Activated CD4-positive, alpha-beta T cell treated with anti-CD3 and anti-CD28 coated beads, Interleukin-2, amount 50 U/mL, for 4 hours (primary cell): ENCODE measurements at regions not wholly inside any gene's neighbourhood (a gene's known extent, or its start where the extent isn't known, plus 50 kb on each side); places are given as distances from the start of the nearest gene placed in this dataset.
A peak's percentile ranks its signal among the peaks of the same experiment; 100 is the strongest.
"Not testable (repeated sequence)": the region's sequence is repeated elsewhere in the genome, so short reads cannot be mapped to it uniquely, and the experiment has no call there.

ENCODE experiments used
- DNase-seq, 2 experiments: peaks; one replicate each; pipeline ENCODE4 v3.0.0-alpha.2; 2020

- DNase-seq, result no peak
Observed at GRCh38 chr1:172717722-172718465, 59.0 kb downstream of the FASLG start.

GRCh38 chr1:172719066-172719627 lies 60.2 kb downstream of the FASLG start:
- DNase-seq, result no peak

- no peak for DNase-seq
Observed at GRCh38 chr1:172719694-172720138, 60.8 kb downstream of the FASLG start.

GRCh38 chr1:172720339-172720738 lies 61.4 kb downstream of the FASLG start:
- no peak for DNase-seq

DNA sequence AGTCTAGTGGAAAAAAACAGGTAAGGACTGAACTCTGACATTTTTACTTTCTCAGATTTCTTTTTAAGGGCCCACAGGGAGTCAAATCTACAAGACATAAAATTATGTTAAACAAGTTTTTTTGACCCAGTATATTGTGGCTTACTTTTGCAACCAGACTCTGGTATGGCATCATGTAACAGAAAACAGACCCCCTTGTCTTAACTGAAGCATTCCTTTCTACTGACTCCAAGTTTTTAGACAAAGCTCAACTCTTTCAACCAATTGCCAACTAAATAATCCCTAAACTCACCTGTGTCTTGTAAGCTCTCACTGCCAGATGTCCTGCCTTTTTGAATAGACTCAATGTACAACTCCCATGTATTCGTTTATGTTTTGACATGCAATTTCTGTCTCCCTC lies 64.3 kb downstream of the FASLG start:
- no peak for DNase-seq

- no peak for DNase-seq
Observed at GRCh38 chr1:172724232-172724631, 65.3 kb downstream of the FASLG start.

- DNase-seq, result no peak
Observed at GRCh38 chr1:172724765-172725613, 66.1 kb downstream of the FASLG start.

- DNase-seq, result no peak
Observed at GRCh38 chr1:172726740-172727139, 67.8 kb downstream of the FASLG start.

GRCh38 chr1:172727275-172727857 lies 68.5 kb downstream of the FASLG start:
- no peak for DNase-seq

GRCh38 chr1:172727956-172728603 lies 69.2 kb downstream of the FASLG start:
- DNase-seq, result peak in 1 of 2 experiments; percentile 26

DNA sequence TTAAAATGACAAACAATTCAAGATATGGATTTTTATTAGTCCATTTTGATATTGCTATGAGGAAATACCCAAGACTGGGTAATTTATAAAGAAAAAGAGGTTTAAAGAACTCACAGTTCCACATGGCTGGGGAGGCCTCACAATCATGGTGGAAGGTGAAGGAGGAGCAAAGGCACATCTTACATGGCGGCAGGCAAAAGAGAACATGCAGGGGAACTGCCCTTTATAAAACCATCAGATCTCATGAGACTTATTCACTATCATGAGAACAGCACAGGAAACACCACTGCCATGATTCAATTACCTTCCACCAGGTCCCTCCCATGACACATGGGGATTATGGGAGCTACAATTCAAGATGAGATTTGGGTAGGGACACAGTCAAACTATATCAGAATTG lies 69.8 kb downstream of the FASLG start:
- not testable (repeated sequence) for DNase-seq

DNA sequence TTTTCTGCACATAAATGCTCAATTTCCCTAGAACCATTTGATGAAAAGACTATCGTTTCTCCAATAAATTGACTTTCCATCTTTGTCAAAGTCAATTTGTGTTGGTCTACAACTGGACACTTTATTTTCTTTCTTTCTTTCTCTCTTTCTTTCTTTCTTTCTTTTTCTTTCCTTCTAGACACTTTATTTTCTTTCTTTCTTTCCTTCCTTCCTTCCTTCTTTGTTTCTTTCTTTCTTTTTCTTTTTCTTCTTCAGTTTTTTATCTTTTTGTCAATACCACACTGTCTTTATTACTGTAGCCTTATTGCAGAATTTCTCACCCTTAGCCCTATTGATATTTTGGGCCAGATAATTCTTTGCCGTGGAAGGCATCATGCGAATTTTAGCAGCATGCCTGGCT lies 73.5 kb downstream of the FASLG start:
- DNase-seq, result no peak

- no peak for DNase-seq
Observed at GRCh38 chr1:172733815-172734214, 74.9 kb downstream of the FASLG start.

GRCh38 chr1:172738389-172738788 lies 79.5 kb downstream of the FASLG start:
- DNase-seq, result no peak

DNA sequence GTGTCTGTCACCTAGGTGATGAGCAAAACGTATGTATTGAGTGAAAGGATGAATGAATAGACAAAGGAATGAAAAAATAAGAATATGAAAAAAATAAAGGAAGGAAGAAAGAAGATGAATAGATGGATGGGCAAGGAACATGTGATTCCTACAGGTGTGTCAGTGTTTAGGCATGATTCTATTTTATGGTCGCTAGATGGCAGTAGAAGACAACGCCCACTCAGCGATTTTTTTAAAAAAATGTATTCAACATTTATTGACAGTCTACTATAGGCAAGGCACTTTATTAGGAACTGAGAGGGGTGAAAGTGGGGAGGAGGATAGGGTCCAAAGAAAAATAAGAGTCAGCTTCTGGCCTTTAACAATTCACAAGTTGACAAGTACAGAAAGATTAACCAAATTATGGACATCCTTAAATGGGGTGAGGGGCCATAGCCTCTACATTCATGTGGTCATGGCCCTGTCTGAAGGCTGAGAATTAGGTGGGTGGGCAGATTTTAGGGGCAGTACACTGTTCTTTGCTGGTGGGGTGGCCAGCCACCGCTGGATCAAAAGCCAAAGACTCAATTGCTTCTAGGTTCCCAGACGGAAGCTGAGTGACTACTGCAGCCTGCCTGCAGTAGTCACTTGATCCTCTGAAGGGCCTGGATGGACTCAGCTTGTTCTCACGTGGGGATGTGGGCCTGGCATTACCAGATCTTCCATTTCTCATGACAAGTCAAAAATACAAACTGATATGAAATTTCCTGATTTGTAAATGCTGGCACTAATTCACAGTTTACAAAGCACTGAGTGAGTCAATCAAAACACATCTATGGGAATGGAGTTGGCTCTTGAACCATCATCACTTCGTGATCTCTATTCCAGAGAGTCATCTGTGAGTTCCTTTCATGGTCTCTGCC lies 83.9 kb downstream of the FASLG start:
- no peak for DNase-seq

GRCh38 chr1:172745014-172745413 lies 86.1 kb downstream of the FASLG start:
- DNase-seq, result no peak

DNA sequence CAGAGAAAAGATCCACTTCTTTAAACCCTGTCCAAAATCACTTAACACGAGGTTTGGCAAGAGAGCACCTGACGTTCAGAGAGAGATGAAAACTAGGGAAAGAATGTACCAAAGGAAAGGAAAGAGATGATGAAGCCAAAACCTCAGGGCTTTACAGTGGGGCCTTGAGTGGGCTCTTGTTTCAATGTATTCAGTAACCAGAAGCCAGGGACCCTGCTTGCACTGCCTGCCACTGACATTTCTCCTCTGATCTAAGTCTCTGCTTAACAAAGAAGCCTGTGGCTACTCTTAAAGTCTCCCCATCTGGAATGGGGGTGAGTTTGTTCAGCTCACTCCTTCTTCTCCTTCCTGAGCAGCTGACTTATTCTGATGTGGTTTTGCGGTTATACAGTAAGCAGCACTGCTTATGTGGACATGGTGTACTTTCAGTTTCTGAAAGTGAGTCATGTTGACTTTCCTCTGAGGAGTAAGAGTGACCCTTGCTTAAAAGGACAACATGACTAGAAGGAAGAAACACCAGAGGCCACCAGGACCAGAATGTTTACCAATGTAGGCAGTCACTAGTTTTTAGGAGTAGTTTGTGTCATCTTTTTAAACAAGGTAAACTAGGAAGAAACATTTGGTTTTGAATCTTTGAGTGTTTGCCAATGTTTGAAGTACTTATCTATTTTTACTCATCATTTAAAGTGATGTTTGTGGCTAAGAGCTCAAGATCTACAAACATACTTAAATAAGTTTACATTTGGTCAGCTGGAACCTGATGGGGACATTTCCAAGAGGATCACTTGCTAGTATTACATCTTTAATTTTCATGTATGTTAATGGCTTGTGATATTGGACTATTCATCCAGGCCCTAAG lies 87.4 kb downstream of the FASLG start:
- DNase-seq, result no peak

GRCh38 chr1:172748201-172748600 lies 89.3 kb downstream of the FASLG start:
- no peak for DNase-seq

DNA sequence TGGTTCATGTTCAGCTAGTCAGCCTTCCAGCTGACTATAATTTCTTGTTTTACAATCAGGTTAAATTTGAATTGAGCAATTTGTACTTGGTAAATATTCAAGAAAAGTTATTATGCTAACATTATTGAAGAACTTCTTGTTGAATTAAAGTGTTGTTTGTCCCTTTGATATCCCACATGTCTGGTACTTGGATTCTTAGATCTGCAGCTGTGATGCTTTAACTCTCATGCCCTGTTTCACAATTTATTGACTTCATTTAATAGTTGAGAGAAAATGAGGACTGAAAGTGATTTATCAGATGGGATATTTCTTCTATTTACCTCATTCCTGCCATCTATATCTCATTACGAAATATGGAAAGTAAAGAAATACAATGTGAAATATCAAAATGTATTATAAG lies 92.8 kb downstream of the FASLG start:
- no peak for DNase-seq

DNA sequence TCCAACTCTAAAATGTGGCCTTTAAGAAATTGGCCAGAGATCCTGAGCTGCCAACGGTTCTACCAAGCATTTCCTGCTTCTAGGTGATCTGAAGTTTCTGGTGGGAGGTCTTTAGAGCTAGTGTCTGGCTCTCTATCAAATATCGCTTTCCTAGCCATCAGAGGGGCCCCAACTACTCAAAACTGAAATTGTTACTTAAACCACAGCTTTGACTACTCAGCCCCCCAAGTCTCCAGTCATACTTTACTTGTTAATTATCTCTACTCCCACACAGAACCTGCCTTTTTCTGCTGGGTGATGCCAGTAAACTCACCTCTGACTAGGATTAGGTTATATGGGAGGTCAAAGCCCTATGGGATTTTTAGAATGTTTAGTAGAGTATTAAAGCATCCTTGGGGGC lies 95.1 kb downstream of the FASLG start:
- no peak for DNase-seq

DNA sequence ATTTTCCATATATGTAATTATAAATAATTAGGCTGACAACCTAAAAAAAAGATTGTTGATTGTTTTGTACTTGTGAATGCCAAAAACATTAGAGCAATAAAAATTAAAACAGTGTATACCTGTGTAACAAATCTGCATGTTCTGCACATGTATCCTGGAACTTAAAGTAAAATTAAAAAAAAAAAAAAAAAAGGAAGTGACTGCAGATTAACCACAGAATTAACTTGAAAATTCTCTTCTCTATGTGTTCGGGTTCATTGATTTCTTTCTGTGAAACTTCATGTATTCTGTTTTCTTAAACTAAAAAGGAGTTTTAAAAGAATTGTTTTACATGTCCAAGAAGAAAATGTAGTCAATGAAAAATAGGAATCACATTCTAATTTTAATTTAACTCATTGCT lies 95.7 kb downstream of the FASLG start:
- DNase-seq, result no peak
